HG03520 (cell line): ENCODE measurements at regions not wholly inside any gene's neighbourhood (a gene's known extent, or its start where the extent isn't known, plus 50 kb on each side); places are given as distances from the start of the nearest gene placed in this dataset.

ENCODE experiments used
- ATAC-seq: cut with Tn5 transposase; IDR thresholded peaks from one replicate; pipeline ENCODE4 v1.9.1; 2021; ENCODE audit warnings: mild to moderate bottlenecking, moderate library complexity; ENCODE audit not compliant: unreplicated experiment

DNA sequence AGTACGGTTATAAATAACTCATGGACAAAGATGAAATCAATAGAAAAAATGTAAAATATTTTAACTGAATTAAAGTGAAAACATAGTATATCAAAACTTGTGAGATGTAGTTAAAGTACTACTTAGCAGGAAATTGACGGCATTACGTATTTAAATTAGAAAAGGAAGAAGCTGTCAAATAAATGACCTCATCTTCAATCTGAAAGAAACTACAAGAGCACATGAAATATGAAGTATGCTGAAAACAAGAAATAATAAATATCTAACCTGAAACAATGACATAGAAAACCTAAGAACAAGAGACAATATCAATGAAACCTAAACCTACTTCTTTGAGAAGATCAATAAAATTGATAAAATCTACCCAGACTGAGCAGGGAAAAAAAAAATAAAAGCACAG, 122.2 kb upstream of the PDE4B start:
- ATAC-seq = no peak

DNA sequence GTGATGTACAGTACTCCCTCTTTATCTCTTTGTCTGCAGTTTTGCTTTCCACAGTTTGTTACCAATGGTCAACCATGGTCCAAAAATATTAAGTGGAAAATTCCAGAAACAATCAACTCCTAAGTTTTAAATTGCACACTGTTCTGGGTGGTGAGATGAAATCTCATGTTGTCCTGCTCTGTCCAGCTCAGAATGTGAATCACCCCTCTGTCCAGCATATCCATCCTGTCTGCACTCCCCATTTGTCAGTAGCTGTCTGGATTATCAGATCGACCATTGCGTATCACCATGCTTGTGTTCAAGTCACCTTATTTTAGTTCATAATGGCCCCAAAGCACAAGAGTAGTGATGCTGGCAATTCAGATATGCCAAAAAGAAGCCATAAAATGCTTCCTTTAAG, 118.2 kb upstream of the PDE4B start:
- ATAC-seq = no peak

DNA sequence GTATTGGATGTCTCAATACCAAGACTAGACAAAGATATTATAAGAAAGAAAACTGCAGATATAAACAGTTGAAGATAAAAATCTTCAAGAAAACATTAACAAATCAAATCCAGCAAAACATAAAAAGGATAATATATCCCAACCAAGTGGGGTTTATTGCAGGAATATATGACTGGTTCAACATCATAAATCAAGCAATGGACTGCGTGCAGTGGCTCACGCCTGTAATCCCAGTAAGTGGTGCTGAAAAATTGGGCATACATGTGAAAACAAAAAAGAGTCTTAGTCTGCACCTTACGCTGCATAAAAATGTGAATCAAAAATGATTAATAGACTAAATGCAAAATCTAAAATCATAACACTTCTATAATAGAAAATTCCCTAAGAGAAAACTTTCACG, 112.9 kb upstream of the PDE4B start:
- no peak for ATAC-seq

DNA sequence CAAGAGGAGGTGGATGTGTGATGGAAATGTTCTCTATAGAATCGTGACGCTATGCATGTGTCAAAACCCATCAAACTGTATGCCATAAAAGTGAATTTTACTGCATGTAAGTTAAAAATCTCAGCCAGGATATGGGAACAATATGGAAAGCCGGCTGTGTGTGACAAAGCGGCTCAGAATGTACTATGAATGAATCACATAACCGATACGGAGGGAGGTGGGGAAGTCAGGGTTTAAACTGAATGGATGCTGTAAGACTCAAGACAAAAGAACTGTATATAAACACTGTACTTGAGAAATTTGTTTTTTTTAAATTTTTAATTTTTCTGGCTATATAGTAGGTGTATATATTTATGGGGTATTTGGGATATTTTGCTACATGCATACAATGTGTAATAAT, 111.6 kb upstream of the PDE4B start:
- no peak for ATAC-seq

DNA sequence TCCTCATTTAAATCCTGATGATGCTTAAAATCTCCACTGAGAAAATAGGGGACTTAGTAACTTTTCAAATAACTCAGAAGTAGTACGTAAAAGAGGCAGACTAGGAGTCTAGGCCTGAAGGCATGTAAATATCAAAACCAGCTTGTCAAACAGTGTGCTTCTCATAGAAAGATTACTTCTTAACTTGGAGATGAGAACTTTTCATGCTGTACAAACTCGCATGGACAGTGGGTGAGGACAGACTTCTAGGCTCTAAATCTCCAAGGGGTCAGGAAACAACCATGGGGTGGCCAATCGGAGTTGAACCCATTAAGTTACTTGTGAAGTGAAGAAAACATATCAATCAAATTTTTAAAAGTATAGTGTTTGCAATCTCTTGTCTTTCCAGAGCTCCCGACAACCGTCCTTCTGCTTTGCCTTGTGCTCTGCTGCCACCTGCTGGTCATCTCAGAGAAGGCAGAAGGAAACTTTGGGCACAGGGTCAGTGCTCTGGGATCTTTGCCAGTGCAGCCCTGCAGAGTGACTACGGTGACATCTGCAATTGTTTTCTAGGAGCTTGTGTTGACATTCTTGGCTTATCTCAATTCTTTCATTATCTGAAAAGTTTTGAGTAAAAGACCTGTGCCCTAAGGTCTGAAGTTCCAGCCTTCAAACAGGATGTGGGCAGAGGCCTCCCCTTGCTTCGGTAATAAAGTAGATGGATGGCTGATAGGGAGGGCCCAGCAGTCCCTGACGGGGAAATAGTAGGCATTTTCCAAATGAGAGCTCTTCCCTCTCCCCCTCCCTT, 105.1 kb upstream of the PDE4B start:
- peak; percentile 82 for ATAC-seq

DNA sequence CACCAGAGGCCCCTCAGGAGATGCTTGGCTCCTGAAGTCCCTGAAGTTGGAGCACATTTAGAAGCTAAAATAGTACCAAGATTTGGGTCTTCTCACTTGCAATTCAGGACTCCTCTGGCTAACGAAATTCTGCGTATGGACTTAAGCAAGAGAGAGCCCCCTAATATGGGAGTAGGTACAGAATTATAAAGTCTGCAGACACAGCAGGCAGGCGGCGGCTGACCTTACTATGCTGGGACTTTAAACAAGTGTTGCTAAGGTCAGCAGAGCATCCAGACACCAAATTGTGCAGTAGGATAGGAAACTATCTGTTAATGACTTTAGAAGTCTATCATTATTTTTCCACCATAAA, 104.5 kb upstream of the PDE4B start:
- ATAC-seq = no peak

DNA sequence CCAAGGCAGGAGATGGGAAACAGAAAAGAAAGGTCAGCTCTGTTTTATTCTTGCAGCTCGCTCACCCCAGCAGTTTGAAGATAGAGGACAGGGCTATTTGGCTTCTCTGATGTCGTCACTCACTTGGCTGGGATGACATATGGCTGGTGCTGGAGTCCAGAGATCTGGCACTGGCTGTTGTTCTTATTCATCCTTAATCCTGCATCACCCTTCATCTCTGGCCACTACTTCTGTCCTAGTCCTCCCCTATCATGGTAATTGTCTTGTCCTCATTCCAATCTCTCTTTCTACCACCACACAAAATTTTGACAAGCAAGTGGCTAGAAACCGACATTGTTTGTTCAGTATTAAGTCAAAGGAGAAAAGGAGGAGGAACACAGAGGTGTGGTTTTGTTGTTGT, 103.8 kb upstream of the PDE4B start:
- ATAC-seq = no peak

DNA sequence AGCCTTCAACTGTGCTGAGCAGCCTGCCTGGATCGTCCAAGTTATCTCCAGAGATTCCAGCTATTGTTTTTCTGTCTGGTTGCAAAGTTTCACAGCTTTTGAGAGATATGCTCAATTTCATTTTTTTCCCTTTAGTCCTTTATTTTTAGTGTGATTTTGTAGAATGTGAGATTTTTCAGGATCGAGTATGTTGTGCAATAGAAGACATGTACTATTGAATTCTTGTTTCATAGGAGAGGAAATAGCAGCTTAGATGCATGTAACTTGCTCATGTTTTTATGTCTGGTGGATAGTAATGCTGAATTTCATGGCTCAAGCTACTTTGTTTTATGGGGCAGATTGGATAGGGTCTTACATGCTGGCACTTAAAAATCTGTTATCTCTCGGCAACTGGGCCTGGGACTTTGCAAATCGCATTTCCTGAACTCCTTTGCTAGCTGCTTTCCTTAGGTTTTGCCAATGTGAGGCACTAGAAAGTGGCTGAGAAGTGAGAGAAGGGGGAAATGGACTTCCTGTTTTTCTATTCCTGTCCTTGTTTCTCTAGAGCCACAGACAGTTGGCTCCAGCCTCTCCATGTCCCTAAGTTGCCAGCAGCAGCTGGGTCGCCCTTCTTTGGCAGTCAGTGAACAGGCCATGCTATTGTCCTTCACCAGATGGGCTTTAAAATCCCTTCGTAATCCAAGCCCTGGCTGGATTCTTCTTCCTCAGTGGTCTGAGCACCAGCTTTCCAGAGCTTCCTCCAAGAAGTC, 101.4 kb upstream of the PDE4B start:
- no peak for ATAC-seq

DNA sequence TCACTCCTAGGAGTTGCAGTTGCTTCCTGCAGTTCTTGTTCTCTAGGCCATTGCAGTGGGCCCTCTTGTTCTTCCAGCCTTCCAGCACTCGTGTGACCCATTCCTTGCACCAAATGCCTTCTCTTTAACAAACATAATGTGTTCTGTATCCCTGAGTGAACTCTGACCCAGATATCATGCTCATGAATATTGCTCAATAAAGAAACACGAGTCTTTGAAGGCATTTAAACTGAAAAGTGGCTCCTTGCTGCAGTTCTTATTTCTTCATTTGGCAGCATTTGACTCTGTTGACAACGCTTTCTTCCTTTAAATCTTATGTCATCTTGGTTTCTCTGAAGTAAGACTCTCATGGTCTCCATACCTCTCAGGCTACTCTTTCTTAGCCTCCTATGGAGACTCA, 100.7 kb upstream of the PDE4B start:
- no peak for ATAC-seq

DNA sequence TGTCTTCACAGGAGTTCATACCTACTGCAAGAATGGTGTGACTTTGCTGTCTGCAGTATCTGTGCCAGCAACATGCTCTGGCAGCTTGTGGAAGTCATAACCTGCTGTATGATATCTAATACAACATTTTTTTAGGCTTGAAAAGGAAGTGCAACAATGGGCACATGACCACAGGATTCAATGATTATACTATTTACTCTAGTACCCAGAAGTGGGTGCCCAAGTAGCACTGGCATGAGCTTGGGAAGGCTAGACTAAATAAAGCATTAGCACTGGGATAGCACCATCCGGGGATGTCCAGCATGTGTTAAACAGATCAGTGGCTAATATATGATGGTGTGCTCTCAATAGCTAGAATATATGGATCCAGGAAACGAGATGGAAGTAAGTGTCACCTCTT, 98.6 kb upstream of the PDE4B start:
- no peak for ATAC-seq

DNA sequence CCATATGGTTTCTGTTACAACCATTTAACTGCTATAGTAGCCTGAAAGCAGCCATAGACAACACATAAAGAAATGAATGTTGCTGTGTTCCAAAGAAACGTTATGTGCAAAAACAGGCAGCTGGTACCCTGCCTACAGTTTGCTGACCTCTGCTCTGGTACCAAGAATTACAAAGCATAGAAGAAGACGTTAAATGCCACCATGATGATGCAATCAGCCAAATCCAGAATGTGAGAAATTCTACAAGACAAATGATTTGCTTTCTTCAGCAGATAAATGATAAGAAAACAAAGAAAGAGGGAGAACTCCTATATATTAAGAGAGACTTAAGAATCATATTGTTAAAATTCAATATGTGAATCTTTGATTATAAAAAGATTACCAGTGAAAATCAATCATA, 97.8 kb upstream of the PDE4B start:
- ATAC-seq = no peak

DNA sequence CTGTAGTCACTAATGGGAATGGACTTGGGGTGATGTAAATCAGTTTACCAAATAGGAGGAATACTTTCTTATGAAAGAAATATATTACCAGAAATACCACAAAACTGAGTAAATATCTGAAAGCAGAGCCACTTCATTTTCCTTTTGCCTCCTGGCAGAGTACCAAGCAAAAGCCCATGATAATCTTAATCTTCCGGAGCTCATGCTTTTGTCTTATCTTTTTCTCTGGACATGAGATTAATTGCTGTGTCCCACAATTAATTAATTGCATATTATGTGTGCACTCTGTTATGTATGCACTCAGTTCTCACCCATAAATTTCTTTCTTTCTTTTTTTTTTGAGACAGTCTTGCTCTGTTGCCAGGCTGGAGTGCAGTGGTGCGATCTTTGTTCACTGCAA, 94.1 kb upstream of the PDE4B start:
- no peak for ATAC-seq

DNA sequence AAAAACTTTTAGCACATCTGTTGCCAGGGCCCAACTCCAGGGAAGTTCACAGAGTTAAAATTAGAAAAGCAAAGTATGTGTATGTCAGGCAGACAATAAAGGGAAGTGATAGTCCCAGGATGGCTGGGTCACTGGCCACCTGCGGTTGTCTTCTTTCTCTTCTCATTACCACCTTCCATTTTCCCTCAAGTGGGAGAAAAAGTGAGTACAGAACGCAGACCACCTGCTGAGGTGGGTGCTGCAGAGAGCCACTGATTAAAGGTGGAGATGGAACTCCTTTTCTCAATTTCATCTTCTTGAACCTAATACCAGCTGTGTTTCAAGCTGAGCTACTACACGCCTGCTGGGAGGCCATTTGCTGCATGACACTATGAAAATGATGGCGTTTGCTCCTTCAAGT, 88.8 kb upstream of the PDE4B start:
- ATAC-seq = no peak

DNA sequence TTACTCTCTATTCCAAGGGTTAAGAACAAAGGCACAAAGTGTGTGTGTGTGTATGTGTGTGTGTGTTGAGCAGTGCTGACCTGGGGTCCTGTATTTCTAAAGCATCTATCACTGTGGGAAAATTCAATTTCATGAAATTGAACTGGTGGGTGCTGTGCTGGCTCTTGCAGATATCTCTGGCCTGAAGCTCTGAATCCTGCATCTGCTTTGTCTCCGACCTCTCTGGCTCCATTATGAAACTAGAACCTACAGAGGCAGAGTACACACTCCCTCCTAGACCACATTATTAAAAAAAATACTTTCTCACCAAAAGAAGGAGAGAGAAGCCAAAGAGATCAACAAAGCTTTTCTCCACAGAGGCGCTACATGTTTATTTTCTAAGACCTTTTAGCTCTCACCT, 88.4 kb upstream of the PDE4B start:
- no peak for ATAC-seq

DNA sequence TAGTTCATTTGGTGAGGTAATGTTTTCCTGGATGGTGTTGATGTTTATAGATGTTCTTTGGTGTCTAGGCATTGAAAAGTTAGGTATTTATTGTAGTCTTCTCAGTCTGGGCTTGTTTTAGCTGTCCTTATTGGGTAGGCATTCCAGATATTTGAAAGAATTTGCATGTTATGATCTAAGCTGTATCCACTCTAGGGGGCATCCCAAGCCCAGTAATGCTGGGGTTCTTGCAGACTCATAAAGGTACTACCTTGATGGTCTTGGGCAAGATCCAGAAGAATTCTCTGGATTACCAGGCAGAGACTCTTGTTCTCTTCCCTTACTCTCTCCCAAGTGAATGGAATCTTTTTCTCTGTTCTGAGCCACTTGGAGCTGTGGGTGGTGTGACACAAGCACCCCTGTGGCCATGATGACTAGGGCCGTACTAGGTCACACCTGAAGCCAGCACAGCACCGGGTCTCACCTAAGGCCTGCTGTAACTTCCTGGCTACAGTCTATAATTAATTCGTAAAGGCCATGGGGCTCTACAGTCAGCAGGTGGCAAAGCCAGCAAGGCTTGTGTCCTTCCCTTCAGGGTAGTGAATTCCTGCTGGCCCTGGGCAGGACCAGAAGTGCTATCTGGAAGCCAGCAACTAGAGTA, 74.8 kb upstream of the PDE4B start:
- ATAC-seq = no peak

DNA sequence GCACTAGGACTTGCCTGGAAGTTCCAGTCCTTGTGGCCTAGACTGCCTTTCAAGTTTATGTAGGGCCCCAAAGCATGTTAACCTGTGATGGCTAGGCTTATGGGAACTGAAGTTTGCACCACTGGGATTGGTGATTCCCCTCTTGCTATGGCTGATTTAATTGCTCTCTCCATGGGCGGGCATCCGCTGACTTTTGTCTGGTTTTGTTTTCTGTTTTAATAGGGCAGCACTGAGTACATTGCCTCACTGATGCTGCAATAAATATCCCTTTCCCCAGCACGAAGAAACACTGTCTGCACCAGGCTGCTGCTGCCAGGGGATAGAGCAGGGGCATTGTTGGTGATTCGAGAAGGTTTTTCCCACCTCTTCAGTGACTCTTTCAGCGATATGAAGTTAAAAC, 73.3 kb upstream of the PDE4B start:
- ATAC-seq = no peak

DNA sequence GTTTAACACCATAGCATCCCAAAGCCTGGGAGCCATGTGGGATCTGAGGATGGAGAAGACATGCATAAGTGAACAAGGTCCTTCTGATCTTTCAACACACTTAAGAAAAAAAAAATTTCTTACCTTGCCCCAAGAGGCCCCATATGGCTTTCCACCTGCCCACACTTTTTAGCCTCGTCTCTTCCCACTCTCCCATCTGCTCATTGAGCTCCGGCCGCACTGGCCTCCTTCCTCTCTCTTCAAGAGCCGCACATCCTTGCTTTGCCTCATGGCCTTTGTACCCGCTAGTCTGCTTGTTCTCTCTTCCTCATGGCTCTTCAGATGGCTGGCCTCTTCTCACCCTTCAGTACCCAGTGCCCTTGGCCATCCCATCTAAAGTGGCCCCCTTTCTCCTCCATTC, 70.2 kb upstream of the PDE4B start:
- no peak for ATAC-seq

DNA sequence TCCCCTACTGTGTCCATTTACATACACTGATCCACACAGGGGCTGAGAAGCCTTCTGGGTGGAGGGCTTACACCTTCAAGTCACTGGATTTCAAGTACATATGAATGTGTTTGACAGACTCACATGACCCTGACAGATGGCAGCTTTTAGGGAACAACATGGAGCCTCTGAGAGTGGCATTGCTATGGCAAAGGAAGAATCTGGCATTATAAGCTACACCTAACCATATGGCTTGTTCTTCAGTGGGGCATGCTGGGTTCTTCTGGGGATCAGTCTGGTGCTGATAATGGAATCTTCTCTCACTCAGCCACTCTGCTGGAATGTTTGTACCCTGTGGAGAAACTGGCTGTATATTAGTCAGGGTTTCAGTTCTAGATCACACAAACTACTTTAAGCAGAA, 68.5 kb upstream of the PDE4B start:
- ATAC-seq = no peak

DNA sequence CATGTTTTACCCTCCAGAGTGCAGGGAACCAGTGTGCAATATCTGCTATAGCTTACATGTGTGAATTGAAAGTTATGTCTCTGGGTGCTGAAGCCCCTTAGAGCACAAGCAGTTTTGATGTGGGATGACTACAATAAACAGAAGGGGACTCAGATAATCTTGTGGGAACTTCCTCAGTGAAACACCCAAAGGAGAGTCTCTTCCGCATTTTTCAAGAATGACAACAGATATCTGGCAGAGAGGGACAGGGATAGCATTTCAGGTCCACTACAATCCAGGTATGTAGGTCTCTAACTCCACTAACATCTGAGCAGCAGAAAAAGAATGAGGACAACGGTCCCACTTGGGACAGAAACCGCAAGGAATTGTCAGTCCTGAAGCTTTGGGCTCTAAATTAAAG, 67.6 kb upstream of the PDE4B start:
- no peak for ATAC-seq

DNA sequence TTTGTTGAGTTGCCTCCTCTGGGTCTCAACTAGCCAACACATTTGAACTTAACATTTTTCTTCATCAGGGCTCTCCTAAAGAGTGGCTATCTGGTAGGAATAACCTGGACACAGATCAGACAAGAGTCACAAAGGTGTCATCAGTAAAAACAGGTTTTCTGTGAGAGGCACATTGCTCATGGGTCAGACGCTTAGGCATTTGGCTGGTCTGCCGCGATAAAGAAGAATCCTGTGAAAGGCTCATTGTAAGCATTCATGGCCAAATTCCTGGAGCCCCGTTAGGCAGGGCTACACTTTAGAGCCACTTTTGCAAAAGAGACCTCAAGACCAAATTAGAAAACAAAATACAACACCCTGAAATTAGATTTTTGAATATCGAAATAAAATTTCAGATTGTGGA, 64.2 kb upstream of the PDE4B start:
- no peak for ATAC-seq

DNA sequence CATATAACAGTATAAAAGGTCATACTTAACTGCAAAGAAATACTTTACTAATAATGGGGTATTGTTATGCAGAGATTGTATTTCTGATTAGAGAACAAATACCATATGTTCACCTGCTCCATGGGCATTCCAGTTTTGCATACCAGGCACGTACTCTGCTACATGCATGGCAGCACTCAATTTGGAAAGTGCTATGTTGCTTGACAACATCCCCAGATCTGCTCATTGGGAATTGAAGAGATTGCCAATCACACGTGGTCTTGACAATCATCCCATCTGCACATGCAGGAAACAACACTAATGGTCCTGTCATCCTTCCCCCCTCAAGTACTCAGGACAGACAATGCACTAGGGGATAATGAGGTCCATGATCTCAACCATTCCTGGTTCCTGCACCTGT, 63.4 kb upstream of the PDE4B start:
- no peak for ATAC-seq

DNA sequence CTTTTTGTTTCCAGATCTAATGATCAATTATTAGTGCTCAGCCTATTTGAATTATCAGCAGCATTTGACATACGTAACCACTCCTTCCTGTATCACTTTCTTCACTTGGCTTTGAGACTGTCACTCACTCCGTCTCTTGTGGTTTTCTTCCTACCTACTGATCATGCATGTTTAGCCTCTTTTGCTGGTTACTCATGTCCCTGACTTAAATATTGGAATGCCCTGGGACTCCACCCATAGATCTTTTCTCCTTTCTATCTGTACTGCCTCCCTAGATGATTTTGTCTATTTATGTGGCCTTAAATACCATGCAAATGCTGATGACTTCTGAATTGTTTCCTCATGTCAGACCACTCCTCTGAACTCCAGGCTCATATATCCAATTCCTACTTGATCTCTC, 57.7 kb upstream of the PDE4B start:
- no peak for ATAC-seq
